ENCODE measurements at regions not wholly inside any gene's neighbourhood (a gene's known extent, or its start where the extent isn't known, plus 50 kb on each side); places are given as distances from the start of the nearest gene placed in this dataset.
"Not testable (repeated sequence)": the region's sequence is repeated elsewhere in the genome, so short reads cannot be mapped to it uniquely, and the experiment has no call there.

DNA sequence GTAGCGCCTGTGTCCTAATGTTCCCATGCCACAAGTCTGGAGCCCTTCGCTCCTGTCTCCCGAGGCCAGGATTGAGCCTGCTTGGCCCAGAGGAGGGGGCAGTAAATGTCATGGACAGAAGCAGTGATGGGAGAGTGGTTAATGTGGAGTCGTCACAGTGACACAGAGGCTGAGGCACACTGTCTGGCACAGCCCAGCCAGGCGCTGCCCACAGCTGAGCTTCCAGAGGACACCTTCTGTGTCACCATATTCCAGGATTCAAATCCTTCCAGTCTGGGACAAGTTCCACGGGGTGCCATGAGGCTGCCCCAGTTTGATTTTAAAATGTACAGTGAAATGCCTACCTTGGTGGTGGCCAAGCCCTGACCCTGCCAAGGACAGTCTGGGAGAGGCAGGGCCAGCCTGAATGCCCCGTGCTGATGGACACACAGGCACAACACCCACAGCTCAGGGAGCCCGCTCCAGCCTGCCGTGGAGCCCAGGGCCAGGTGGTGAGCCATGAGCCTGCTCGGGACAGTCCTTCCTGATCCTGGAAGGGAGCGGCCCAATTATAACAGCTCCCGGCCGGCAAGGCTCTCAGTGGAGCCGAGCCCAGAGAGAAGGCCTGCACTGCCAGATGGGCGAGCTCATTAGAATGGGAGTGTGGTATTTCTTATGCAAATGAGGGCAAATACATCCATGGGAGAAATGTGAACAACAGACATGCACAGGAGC lies 99.1 kb upstream of the RUFY1 start:
- TF ChIP-seq, protein P1, sequence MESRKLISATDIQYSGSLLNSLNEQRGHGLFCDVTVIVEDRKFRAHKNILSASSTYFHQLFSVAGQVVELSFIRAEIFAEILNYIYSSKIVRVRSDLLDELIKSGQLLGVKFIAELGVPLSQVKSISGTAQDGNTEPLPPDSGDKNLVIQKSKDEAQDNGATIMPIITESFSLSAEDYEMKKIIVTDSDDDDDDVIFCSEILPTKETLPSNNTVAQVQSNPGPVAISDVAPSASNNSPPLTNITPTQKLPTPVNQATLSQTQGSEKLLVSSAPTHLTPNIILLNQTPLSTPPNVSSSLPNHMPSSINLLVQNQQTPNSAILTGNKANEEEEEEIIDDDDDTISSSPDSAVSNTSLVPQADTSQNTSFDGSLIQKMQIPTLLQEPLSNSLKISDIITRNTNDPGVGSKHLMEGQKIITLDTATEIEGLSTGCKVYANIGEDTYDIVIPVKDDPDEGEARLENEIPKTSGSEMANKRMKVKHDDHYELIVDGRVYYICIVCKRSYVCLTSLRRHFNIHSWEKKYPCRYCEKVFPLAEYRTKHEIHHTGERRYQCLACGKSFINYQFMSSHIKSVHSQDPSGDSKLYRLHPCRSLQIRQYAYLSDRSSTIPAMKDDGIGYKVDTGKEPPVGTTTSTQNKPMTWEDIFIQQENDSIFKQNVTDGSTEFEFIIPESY (IDR thresholded peaks at IDR 0.05), result no peak
- TF ChIP-seq GABPA (IDR thresholded peaks at IDR 0.05 in 1 of 2, conservative IDR thresholded peaks at IDR 0.05 in 1 of 2) (no peak), NR2F2 (IDR thresholded peaks at IDR 0.05) (no peak), FOXA2 (IDR thresholded peaks at IDR 0.05) (no peak), SP1 (IDR thresholded peaks at IDR 0.05) (no peak), EGR1 (IDR thresholded peaks at IDR 0.05; ENCODE audit: low read depth in 2 of 2) (no peak), HNF4A (conservative IDR thresholded peaks at IDR 0.05) (no peak), RXRA (IDR thresholded peaks at IDR 0.05) (no peak), TAF1 (conservative IDR thresholded peaks at IDR 0.05) (no peak), YY1 (IDR thresholded peaks at IDR 0.05) (no peak), HNF4G (IDR thresholded peaks at IDR 0.05) (no peak), JUND (IDR thresholded peaks at IDR 0.05) (no peak), FOXA1 (IDR thresholded peaks at IDR 0.05) (no peak), RAD21 (IDR thresholded peaks at IDR 0.05) (no peak)
- TF ChIP-seq, protein P2, sequence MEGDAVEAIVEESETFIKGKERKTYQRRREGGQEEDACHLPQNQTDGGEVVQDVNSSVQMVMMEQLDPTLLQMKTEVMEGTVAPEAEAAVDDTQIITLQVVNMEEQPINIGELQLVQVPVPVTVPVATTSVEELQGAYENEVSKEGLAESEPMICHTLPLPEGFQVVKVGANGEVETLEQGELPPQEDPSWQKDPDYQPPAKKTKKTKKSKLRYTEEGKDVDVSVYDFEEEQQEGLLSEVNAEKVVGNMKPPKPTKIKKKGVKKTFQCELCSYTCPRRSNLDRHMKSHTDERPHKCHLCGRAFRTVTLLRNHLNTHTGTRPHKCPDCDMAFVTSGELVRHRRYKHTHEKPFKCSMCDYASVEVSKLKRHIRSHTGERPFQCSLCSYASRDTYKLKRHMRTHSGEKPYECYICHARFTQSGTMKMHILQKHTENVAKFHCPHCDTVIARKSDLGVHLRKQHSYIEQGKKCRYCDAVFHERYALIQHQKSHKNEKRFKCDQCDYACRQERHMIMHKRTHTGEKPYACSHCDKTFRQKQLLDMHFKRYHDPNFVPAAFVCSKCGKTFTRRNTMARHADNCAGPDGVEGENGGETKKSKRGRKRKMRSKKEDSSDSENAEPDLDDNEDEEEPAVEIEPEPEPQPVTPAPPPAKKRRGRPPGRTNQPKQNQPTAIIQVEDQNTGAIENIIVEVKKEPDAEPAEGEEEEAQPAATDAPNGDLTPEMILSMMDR (IDR thresholded peaks at IDR 0.05; ENCODE audit: low read depth, low read length, missing input control), result no peak
- TF ChIP-seq, protein P3, sequence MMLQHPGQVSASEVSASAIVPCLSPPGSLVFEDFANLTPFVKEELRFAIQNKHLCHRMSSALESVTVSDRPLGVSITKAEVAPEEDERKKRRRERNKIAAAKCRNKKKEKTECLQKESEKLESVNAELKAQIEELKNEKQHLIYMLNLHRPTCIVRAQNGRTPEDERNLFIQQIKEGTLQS (IDR thresholded peaks at IDR 0.05), result no peak
- TF ChIP-seq, protein P4, sequence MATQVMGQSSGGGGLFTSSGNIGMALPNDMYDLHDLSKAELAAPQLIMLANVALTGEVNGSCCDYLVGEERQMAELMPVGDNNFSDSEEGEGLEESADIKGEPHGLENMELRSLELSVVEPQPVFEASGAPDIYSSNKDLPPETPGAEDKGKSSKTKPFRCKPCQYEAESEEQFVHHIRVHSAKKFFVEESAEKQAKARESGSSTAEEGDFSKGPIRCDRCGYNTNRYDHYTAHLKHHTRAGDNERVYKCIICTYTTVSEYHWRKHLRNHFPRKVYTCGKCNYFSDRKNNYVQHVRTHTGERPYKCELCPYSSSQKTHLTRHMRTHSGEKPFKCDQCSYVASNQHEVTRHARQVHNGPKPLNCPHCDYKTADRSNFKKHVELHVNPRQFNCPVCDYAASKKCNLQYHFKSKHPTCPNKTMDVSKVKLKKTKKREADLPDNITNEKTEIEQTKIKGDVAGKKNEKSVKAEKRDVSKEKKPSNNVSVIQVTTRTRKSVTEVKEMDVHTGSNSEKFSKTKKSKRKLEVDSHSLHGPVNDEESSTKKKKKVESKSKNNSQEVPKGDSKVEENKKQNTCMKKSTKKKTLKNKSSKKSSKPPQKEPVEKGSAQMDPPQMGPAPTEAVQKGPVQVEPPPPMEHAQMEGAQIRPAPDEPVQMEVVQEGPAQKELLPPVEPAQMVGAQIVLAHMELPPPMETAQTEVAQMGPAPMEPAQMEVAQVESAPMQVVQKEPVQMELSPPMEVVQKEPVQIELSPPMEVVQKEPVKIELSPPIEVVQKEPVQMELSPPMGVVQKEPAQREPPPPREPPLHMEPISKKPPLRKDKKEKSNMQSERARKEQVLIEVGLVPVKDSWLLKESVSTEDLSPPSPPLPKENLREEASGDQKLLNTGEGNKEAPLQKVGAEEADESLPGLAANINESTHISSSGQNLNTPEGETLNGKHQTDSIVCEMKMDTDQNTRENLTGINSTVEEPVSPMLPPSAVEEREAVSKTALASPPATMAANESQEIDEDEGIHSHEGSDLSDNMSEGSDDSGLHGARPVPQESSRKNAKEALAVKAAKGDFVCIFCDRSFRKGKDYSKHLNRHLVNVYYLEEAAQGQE (IDR thresholded peaks at IDR 0.05), result no peak
- TF ChIP-seq, protein P5, sequence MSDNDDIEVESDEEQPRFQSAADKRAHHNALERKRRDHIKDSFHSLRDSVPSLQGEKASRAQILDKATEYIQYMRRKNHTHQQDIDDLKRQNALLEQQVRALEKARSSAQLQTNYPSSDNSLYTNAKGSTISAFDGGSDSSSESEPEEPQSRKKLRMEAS (IDR thresholded peaks at IDR 0.05), result no peak
- Histone ChIP-seq H3K4me1 (ENCODE audit: control insufficient read depth in 4 of 4, insufficient read depth in 4 of 4, low read length in 3 of 4) (no peaks in the 10 kb centered on the region), H3K9ac (ENCODE audit: low read depth in 1 of 2, low read length in 2 of 2) (no peak overlapping the region), H3K4me3 (ENCODE audit: low read depth in 1 of 3, low read length in 3 of 3) (no peak overlapping the region), H3K36me3 (ENCODE audit: control insufficient read depth in 4 of 4, insufficient read depth in 3 of 4, low read depth in 1 of 4, low read length in 3 of 4) (no peaks in the 10 kb centered on the region), H3K9me3 (ENCODE audit: control insufficient read depth in 4 of 4, low read length in 3 of 4) (peaks cover 0 to 3% (median 2%) of the 10 kb centered on the region in 4 donors), H3K27ac (ENCODE audit: low read depth in 1 of 2, low read length in 2 of 2) (no peak overlapping the region), H3K27me3 (ENCODE audit: control insufficient read depth in 4 of 4, insufficient read depth in 4 of 4, low read length in 3 of 4) (no peaks in the 10 kb centered on the region)
- WGBS, result 88% methylated on average over 15 of the region's 15 CpGs
- no peak for DNase-seq (ENCODE audit: low spot score)

DNA sequence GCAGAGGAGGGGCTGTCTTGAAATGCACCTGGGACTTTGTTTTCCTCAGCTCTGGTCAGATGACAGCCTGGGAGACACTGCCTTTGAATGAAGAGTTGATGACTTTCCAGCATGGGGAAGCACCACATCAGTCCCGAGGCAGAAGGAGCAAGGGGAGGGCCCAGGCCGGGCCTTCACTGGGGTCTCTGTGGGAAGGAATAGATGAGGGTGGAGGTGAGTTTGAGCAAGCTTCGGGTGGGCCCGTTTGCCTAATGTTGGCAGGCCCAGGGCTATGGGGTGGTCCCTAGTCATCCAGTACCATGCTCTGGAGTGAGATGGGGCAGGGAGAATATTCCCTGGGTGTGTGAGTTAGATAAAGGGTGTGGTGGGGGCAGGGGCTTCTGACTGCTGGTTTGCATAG lies 100.4 kb upstream of the RUFY1 start:
- not testable (repeated sequence) for DNase-seq (ENCODE audit: low spot score)

DNA sequence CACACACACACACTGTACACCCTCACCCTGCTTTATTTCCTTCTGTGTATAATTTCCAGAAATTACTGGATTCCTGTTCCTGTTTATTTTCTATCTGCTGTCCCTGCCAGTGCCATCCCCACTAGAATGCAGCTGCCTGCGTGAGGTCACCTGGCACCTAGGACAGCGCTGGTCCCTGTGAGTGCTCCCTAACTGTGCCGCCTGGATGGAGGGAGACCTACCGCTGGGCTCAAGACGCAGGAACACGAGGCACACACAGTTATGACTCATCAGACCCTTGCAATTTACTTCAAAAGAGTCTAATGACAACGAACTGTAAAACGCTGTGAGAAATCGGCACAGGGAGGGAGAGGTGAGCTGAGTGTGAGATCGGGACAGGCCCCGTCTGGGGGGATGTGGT lies 102.1 kb upstream of the RUFY1 start:
- not testable (repeated sequence) for H3K36me3 ChIP-seq (ENCODE audit: control insufficient read depth in 4 of 4, insufficient read depth in 3 of 4, low read depth in 1 of 4, low read length in 3 of 4); H3K27me3 ChIP-seq (ENCODE audit: control insufficient read depth in 4 of 4, insufficient read depth in 4 of 4, low read length in 3 of 4); H3K9me3 ChIP-seq (ENCODE audit: control insufficient read depth in 4 of 4, low read length in 3 of 4); H3K4me1 ChIP-seq (ENCODE audit: control insufficient read depth in 4 of 4, insufficient read depth in 4 of 4, low read length in 3 of 4); H3K4me3 ChIP-seq (ENCODE audit: low read depth in 1 of 3, low read length in 3 of 3); H3K9ac ChIP-seq (ENCODE audit: low read depth in 1 of 2, low read length in 2 of 2); DNase-seq (ENCODE audit: low spot score); H3K27ac ChIP-seq (ENCODE audit: low read depth in 1 of 2, low read length in 2 of 2)
- no CpG with 5 or more reads among the region's 11 CpGs for WGBS

More for the DNA sequence above, 100.4 kb upstream of the RUFY1 start:
- not testable (repeated sequence) for H3K4me1 ChIP-seq (ENCODE audit: control insufficient read depth in 4 of 4, insufficient read depth in 4 of 4, low read length in 3 of 4); H3K27me3 ChIP-seq (ENCODE audit: control insufficient read depth in 4 of 4, insufficient read depth in 4 of 4, low read length in 3 of 4); H3K27ac ChIP-seq (ENCODE audit: low read depth in 1 of 2, low read length in 2 of 2); H3K9ac ChIP-seq (ENCODE audit: low read depth in 1 of 2, low read length in 2 of 2); H3K36me3 ChIP-seq (ENCODE audit: control insufficient read depth in 4 of 4, insufficient read depth in 3 of 4, low read depth in 1 of 4, low read length in 3 of 4); H3K9me3 ChIP-seq (ENCODE audit: control insufficient read depth in 4 of 4, low read length in 3 of 4); H3K4me3 ChIP-seq (ENCODE audit: low read depth in 1 of 3, low read length in 3 of 3)
- 78% methylated on average over 4 of the region's 4 CpGs for WGBS

DNA sequence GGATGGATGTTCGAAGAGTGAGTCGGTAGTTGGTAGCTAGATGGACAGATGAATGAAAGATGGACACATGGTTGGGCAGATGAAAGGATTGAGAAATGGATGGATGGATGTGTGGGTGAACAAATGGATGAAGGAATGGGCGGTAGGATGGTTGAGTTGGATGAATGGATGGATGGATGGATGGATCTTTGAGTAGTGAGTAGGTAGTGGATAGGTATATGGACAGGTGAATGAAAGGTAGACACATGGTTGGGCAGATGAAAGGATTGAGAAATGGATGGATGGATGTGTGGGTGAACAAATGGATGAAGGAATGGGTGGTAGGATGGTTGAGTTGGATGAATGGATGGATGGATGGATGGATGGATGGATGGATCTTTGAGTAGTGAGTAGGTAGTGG lies 97.0 kb upstream of the ADAMTS2 start:
- H3K27ac ChIP-seq (ENCODE audit: low read depth in 1 of 2, low read length in 2 of 2); H3K4me3 ChIP-seq (ENCODE audit: low read depth in 1 of 3, low read length in 3 of 3); H3K27me3 ChIP-seq (ENCODE audit: control insufficient read depth in 4 of 4, insufficient read depth in 4 of 4, low read length in 3 of 4); H3K9ac ChIP-seq (ENCODE audit: low read depth in 1 of 2, low read length in 2 of 2); H3K9me3 ChIP-seq (ENCODE audit: control insufficient read depth in 4 of 4, low read length in 3 of 4); DNase-seq (ENCODE audit: low spot score); H3K4me1 ChIP-seq (ENCODE audit: control insufficient read depth in 4 of 4, insufficient read depth in 4 of 4, low read length in 3 of 4); H3K36me3 ChIP-seq (ENCODE audit: control insufficient read depth in 4 of 4, insufficient read depth in 3 of 4, low read depth in 1 of 4, low read length in 3 of 4): not testable (repeated sequence)
- 90% methylated on average over 3 of the region's 3 CpGs for WGBS

Data from liver (tissue), 8 donors.